T47D (cell line): ENCODE measurements at regions not wholly inside any gene's neighbourhood (a gene's known extent, or its start where the extent isn't known, plus 50 kb on each side); places are given as distances from the start of the nearest gene placed in this dataset.
A peak's percentile ranks its signal among the peaks of the same experiment; 100 is the strongest.
"Not testable (repeated sequence)": the region's sequence is repeated elsewhere in the genome, so short reads cannot be mapped to it uniquely, and the experiment has no call there.

Experiments
- DNase-seq, 2 experiments: peaks; one replicate each; pipeline versions ENCODE4 v3.0.0 to v3.0.0-alpha.2; 2011 to 2012; ENCODE audit warnings: low read depth in 1 of 2, low spot score in 1 of 2
- JUND ChIP-seq: IDR thresholded peaks from 2 replicates; pipeline ENCODE4 v1.6.1; 2012; ENCODE audit warnings: low read depth
- in situ Hi-C: cut with HindIII; loops from 2 replicates; pipeline ENCODE4 v1.10.0; 2016; ENCODE audit warnings: low sequenced_read_pairs, low pct_unique_long_range_greater_than_20kb

- in situ Hi-C loops = no loop called here
- no peak for TF ChIP-seq JUND
- no peak for DNase-seq
Measured at GRCh38 chr11:127939000-127939399, 648.4 kb downstream of the ETS1 start.

- TF ChIP-seq JUND = no peak
- in situ Hi-C loops = no loop called here
- no peak for DNase-seq
Measured at GRCh38 chr11:127935081-127935480, 652.3 kb downstream of the ETS1 start.

- DNase-seq, in situ Hi-C loops: not testable (repeated sequence)
Measured at GRCh38 chr11:127933961-127934360, 653.4 kb downstream of the ETS1 start.

DNA sequence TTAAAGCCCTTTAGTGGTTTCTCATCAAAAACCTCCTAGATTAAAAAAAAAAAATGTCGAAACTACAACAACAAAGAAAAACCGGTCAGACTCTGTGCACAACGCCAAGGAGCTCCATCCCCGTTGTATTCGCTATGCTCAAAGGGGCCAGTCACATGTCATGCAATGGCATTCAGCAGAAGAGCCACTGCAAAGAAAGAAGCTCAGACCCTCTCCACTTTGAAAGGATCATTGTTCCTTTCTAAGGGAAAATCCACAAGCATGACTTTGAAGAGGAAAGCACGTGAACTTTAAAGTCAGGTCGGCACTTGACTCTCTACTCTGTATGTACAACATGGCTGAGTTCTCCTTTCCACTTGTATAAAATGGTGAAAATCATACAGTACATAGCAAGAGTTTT lies 655.6 kb downstream of the ETS1 start:
- TF ChIP-seq JUND = no peak
- DNase-seq = no peak
- in situ Hi-C loops = no loop called here

- in situ Hi-C loops = no loop called here
- no peak for TF ChIP-seq JUND
- DNase-seq = peak in 1 of 2 experiments; percentile 12
Measured at GRCh38 chr11:127926721-127927120, 660.6 kb downstream of the ETS1 start.

GRCh38 chr11:127925475-127925874 lies 661.9 kb downstream of the ETS1 start:
- in situ Hi-C loops = no loop called here
- TF ChIP-seq JUND = no peak
- no peak for DNase-seq

- no peak for TF ChIP-seq JUND
- in situ Hi-C loops = no loop called here
- no peak for DNase-seq
Measured at GRCh38 chr11:127919206-127920000, 668.0 kb downstream of the ETS1 start.

- no peak for DNase-seq
- in situ Hi-C loops = no loop called here
- no peak for TF ChIP-seq JUND
Measured at GRCh38 chr11:127902382-127902781, 685.0 kb downstream of the ETS1 start.

GRCh38 chr11:127898422-127899365 lies 688.7 kb downstream of the ETS1 start:
- in situ Hi-C loops = no loop called here
- no peak for DNase-seq
- TF ChIP-seq JUND = no peak

- DNase-seq = no peak
- in situ Hi-C loops = no loop called here
- TF ChIP-seq JUND = no peak
Measured at GRCh38 chr11:127895776-127896175, 691.6 kb downstream of the ETS1 start.

GRCh38 chr11:127894316-127894715 lies 693.0 kb downstream of the ETS1 start:
- DNase-seq = no peak
- in situ Hi-C loops = no loop called here
- no peak for TF ChIP-seq JUND

DNA sequence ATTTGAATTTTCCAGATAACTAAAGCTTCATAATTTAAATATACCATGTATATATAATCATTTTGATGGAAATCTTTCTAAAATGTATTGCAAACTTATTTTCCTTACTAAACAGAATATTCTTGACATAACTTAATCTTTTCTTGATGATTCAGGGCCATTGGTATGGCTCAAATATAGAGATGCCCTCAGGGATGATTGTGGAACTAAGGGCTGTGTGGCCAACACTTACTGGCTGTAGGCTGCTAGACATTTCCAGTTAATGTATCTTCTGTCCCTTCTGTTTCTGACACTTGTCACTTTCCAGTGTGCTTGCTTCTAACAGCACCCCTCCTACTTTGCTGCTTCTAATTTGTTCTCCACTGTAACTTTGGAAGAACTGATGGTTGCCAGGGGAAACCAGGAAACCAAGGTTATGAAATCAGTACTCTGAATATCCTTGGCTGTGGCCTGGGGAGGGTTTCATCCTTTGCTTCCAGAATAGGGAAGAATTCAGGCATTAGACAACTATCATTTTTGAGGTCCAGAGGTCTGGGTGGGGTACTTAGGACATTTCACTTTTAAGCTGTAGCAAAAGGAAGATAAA lies 697.2 kb downstream of the ETS1 start:
- no peak for TF ChIP-seq JUND
- no peak for DNase-seq
- in situ Hi-C loops = no loop called here

DNA sequence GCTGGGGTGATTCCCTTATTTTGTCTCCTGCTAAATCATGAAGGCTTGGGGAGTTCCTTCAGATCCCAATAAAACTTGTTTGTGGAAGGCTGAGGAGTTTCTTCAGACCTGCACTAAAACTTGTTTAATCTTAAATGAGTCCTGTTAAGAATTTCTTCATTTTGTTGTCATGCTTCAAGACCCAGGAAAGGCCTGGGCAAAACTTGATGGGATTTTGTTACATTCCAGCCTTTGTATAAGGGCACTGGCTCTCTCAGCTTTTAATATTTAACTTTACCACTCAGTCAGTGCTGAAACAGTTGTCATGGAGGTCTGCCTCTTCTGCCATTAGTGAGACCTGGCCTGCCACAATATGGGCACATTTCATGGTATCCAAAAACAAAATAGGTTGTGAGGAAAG lies 699.0 kb downstream of the ETS1 start:
- DNase-seq = no peak
- in situ Hi-C loops = no loop called here
- no peak for TF ChIP-seq JUND
